H1 (cell line): ENCODE measurements at regions not wholly inside any gene's neighbourhood (a gene's known extent, or its start where the extent isn't known, plus 50 kb on each side); places are given as distances from the start of the nearest gene placed in this dataset.

Experiments
- CTCF ChIA-PET: fragments of 300-600 bp; sonication (Branson Sonifier 250); formaldehyde crosslinking; loops from one replicate; lab custom pipeline; 2021; ENCODE audit not compliant: partially characterized antibody; lab: Charles Lee
- POLR2A ChIA-PET: fragments of 300-600 bp; sonication (Branson Sonifier 250); formaldehyde crosslinking; loops from one replicate; lab custom pipeline; 2021; ENCODE audit warnings: inconsistent platforms; ENCODE audit not compliant: partially characterized antibody; lab: Charles Lee
- DNase-seq, 2 experiments: peaks; one replicate each; pipeline versions ENCODE4 v3.0.0 to v3.0.0-alpha.2; 2010 to 2022; ENCODE audit warnings: low spot score in 2 of 2, low read depth in 1 of 2, mixed read lengths in 1 of 2
- FAIRE-seq: peaks from 2 replicates; lab custom pipeline; 2011; peaks lifted over from hg19 to GRCh38; lab: Jason Lieb, UNC
- H2AFZ ChIP-seq: 2 replicates; pipeline ENCODE4 v1.8.1; 2012; ENCODE audit warnings: low read length, inconsistent platforms
- H2AK5ac ChIP-seq: 2 replicates; pipeline ENCODE4 v1.6.1; 2013; ENCODE audit warnings: low read depth, low read length
- H2BK120ac ChIP-seq: replicated peaks from 2 replicates; pipeline ENCODE3; 2013; ENCODE audit warnings: low read depth, low read length, inconsistent platforms
- H2BK12ac ChIP-seq: 2 replicates; pipeline ENCODE4 v1.6.1; 2013; ENCODE audit warnings: low read depth, low read length
- H2BK15ac ChIP-seq: 2 replicates; pipeline ENCODE4 v1.6.1; 2013; ENCODE audit warnings: low read length
- H2BK20ac ChIP-seq: 2 replicates; pipeline ENCODE4 v1.6.1; 2013; ENCODE audit warnings: low read length
- H2BK5ac ChIP-seq: 2 replicates; pipeline ENCODE4 v1.6.1; 2013; ENCODE audit warnings: low read depth, low read length
- H3K14ac ChIP-seq: 2 replicates; pipeline ENCODE4 v1.6.1; 2013; ENCODE audit warnings: inconsistent platforms; ENCODE audit not compliant: insufficient read length
- H3K18ac ChIP-seq: 2 replicates; pipeline ENCODE4 v1.6.1; 2013; ENCODE audit warnings: low read length; ENCODE audit errors: extremely low read depth
- H3K23ac ChIP-seq: 2 replicates; pipeline ENCODE4 v1.6.1; 2013; ENCODE audit warnings: inconsistent platforms; ENCODE audit not compliant: insufficient read length
- H3K23me2 ChIP-seq: 2 replicates; pipeline ENCODE4 v1.6.1; 2013; ENCODE audit warnings: low read depth, low read length
- H3K27ac ChIP-seq: 2 replicates; pipeline ENCODE4 v1.6.1; 2011; ENCODE audit warnings: low read depth, low read length, inconsistent platforms
- H3K27me3 ChIP-seq, 4 experiments: replicated peaks in 1 of 4; 1 replicate in 1 of 4; 2 replicates in 3 of 4; pipeline versions ENCODE4 v1.6.1 to v1.8.1; 2011 to 2013; ENCODE audit warnings: low read length in 3 of 4, mild to moderate bottlenecking in 3 of 4, inconsistent platforms in 2 of 4, mixed read lengths in 2 of 4, moderate library complexity in 1 of 4; ENCODE audit not compliant: control insufficient read depth in 3 of 4, insufficient read depth in 3 of 4; ENCODE audit errors: extremely low read depth in 1 of 4
- H3K36me3 ChIP-seq, 4 experiments: 2 replicates each; pipeline versions ENCODE4 v1.6.1 to v1.8.1; 2011 to 2013; ENCODE audit warnings: mild to moderate bottlenecking in 4 of 4, low read length in 3 of 4, moderate library complexity in 2 of 4, control low read depth in 1 of 4, inconsistent platforms in 1 of 4; ENCODE audit not compliant: insufficient read depth in 4 of 4, control insufficient read depth in 2 of 4
- H3K4ac ChIP-seq: replicated peaks from 2 replicates; pipeline ENCODE3; 2013; ENCODE audit warnings: low read length, low read depth, mixed read lengths, inconsistent platforms; ENCODE audit not compliant: insufficient read length
- H3K4me1 ChIP-seq, 4 experiments: replicated peaks in 1 of 4; 1 replicate in 1 of 4; 2 replicates in 3 of 4; pipeline versions ENCODE4 v1.6.1 to v1.8.1; 2011 to 2013; ENCODE audit warnings: low read length in 3 of 4, inconsistent platforms in 2 of 4, mixed read lengths in 1 of 4; ENCODE audit not compliant: insufficient read depth in 4 of 4, control insufficient read depth in 3 of 4
- H3K4me2 ChIP-seq, 2 experiments: 2 replicates each; pipeline versions ENCODE4 v1.6.1 to v1.8.1; 2011 to 2013; ENCODE audit warnings: low read depth in 2 of 2, low read length in 2 of 2, control low read depth in 1 of 2, inconsistent platforms in 1 of 2, mild to moderate bottlenecking in 1 of 2; ENCODE audit not compliant: insufficient read depth in 1 of 2
- H3K4me3 ChIP-seq, 4 experiments: fragments of 200-600, 300-600 bp in 1 of 4; sonication (generic), shearing (Covaris generic), sonication (Bioruptor Twin) in 1 of 4; 2 replicates each; pipeline versions ENCODE4 v1.5.1 to v1.8.1; 2011 to 2016; ENCODE audit warnings: low read length in 4 of 4, low read depth in 3 of 4, control low read depth in 2 of 4, inconsistent platforms in 2 of 4, mild to moderate bottlenecking in 2 of 4, mixed read lengths in 1 of 4, moderate library complexity in 1 of 4; ENCODE audit not compliant: insufficient read depth in 2 of 4; ENCODE audit errors: extremely low read depth in 1 of 4
- H3K56ac ChIP-seq: replicated peaks from 2 replicates; pipeline ENCODE3; 2013; ENCODE audit warnings: low read depth, mild to moderate bottlenecking, mixed read lengths, low read length, inconsistent platforms; ENCODE audit not compliant: insufficient read length
- H3K79me1 ChIP-seq: 2 replicates; pipeline ENCODE4 v1.6.1; 2013; ENCODE audit warnings: low read depth, low read length, control low read depth
- H3K79me2 ChIP-seq, 2 experiments: 2 replicates each; pipeline versions ENCODE4 v1.6.1 to v1.8.1; 2012 to 2013; ENCODE audit warnings: low read length in 2 of 2, mild to moderate bottlenecking in 2 of 2, inconsistent platforms in 1 of 2; ENCODE audit not compliant: insufficient read depth in 2 of 2, control insufficient read depth in 1 of 2
- H3K9ac ChIP-seq, 4 experiments: replicated peaks in 1 of 4; 1 replicate in 1 of 4; 2 replicates in 3 of 4; pipeline versions ENCODE4 v1.6.1 to v1.8.1; 2011 to 2013; ENCODE audit warnings: low read depth in 3 of 4, low read length in 3 of 4, control low read depth in 2 of 4, mild to moderate bottlenecking in 2 of 4, moderate library complexity in 2 of 4, inconsistent platforms in 1 of 4; ENCODE audit errors: extremely low read depth in 1 of 4
- H3K9me3 ChIP-seq, 2 experiments: 2 replicates each; pipeline versions ENCODE4 v1.6.1 to v1.8.1; 2012 to 2013; ENCODE audit warnings: mild to moderate bottlenecking in 2 of 2, moderate library complexity in 2 of 2, control low read depth in 1 of 2, inconsistent platforms in 1 of 2, low read depth in 1 of 2, low read length in 1 of 2, mixed read lengths in 1 of 2; ENCODE audit not compliant: insufficient read depth in 2 of 2
- H4K20me1 ChIP-seq, 2 experiments: replicated peaks in 1 of 2; 2 replicates each; pipeline versions ENCODE3 to v1.8.1; 2011 to 2013; ENCODE audit warnings: inconsistent platforms in 2 of 2, low read length in 2 of 2, mild to moderate bottlenecking in 1 of 2; ENCODE audit not compliant: insufficient read depth in 2 of 2, control insufficient read depth in 1 of 2
- H4K5ac ChIP-seq: 2 replicates; pipeline ENCODE4 v1.6.1; 2013; ENCODE audit warnings: low read length, low read depth, mixed read lengths, inconsistent platforms; ENCODE audit not compliant: insufficient read length
- H4K8ac ChIP-seq: 2 replicates; pipeline ENCODE4 v1.8.0; 2013; ENCODE audit warnings: mild to moderate bottlenecking, moderate library complexity, low read length, inconsistent platforms; ENCODE audit not compliant: insufficient read depth; ENCODE audit errors: extremely low read depth
- H4K91ac ChIP-seq: replicated peaks from 2 replicates; pipeline ENCODE3; 2013; ENCODE audit warnings: low read length, mixed read lengths, inconsistent platforms; ENCODE audit not compliant: insufficient read length
- WGBS, 2 experiments: shearing (Covaris generic) in 1 of 2; methylation state at CpG; one replicate each; pipeline versions ENCODE4 v1.1.6 to v1.1.7; 2013 to 2015; ENCODE audit warnings: low lambda C conversion rate in 2 of 2, mixed read lengths in 2 of 2, inconsistent platforms in 1 of 2, low coverage in 1 of 2, missing lambda C conversion rate in 1 of 2; ENCODE audit not compliant: insufficient replicate concordance in 2 of 2, insufficient coverage in 1 of 2, insufficient read length in 1 of 2; ENCODE audit errors: extremely low coverage in 1 of 2, missing lambda C conversion rate in 1 of 2; 5-methylcytosine and 5-hydroxymethylcytosine counted together

- H3K27ac ChIP-seq = no peak overlapping the region
- no peak overlapping the region for H2BK5ac ChIP-seq
- H3K4me3 ChIP-seq = no peak overlapping the region
- H3K56ac ChIP-seq = no peak overlapping the region
- H3K14ac ChIP-seq = no peak overlapping the region
- no peak overlapping the region for H4K5ac ChIP-seq
- ChIA-PET CTCF (interaction anchor here (0.8 to 1.0 kb wide), 2 partner anchors 140 to 169 kb away, joined by 3 read pairs; no protein-coding TSS in a partner anchor), POLR2A (interaction anchor here (0.6 kb wide), 1 partner anchor 14 kb away, joined by 3 read pairs; no protein-coding TSS in a partner anchor)
- no peak overlapping the region for H2BK12ac ChIP-seq
- H3K9me3 ChIP-seq = no peaks in the 10 kb centered on the region; a peak in 1 of 4 replicates
- peaks cover 0 to 4% (median 3%) of the 10 kb centered on the region in 4 experiments; a peak in 4 of 7 replicates for H3K4me1 ChIP-seq
- H3K4ac ChIP-seq = no peak overlapping the region
- WGBS, 2 experiments = 91% methylated on average over 13 of the region's 13 CpGs; no CpG with 5 or more reads in 1 of the 2 experiments
- H3K23me2 ChIP-seq = no peaks in the 10 kb centered on the region
- peak overlapping the region; percentile 48; the same call in 1 of the 2 replicates for H2BK20ac ChIP-seq
- no peak overlapping the region; the same call in 1 of the 2 replicates for H2AK5ac ChIP-seq
- no peaks in the 10 kb centered on the region for H3K36me3 ChIP-seq
- H4K8ac ChIP-seq = peak overlapping the region; percentile 68; the same call in 1 of the 2 replicates
- H2BK120ac ChIP-seq = no peak overlapping the region
- H2BK15ac ChIP-seq = no peak overlapping the region
- FAIRE-seq = no peak
- no peaks in the 10 kb centered on the region for H3K27me3 ChIP-seq
- H3K79me2 ChIP-seq = no peaks in the 10 kb centered on the region
- no peaks in the 10 kb centered on the region for H4K20me1 ChIP-seq
- no peak overlapping the region for H3K4me2 ChIP-seq
- no peaks in the 10 kb centered on the region for H3K79me1 ChIP-seq
- no peak overlapping the region for H3K23ac ChIP-seq
- no peak overlapping the region for H3K18ac ChIP-seq
- no peak for DNase-seq
- no peak overlapping the region for H4K91ac ChIP-seq
- H2AFZ ChIP-seq = no peak overlapping the region
- H3K9ac ChIP-seq = no peak overlapping the region
Measured at GRCh38 chr4:3936184-3936583, 170.0 kb downstream of the ADRA2C start.
